Progenitor cell of endocrine pancreas (in vitro differentiated cells): ENCODE measurements at regions not wholly inside any gene's neighbourhood (a gene's known extent, or its start where the extent isn't known, plus 50 kb on each side); places are given as distances from the start of the nearest gene placed in this dataset.
A peak's percentile ranks its signal among the peaks of the same experiment; 100 is the strongest.

ENCODE experiments used
- DNase-seq: peaks from one replicate; pipeline ENCODE4 v3.0.0; 2021; ENCODE audit warnings: low spot score; ENCODE audit not compliant: unreplicated experiment
- H3K27ac Mint-ChIP-seq: 2 replicates; pipeline ENCODE4 v1.8.0; 2021; ENCODE audit warnings: mild to moderate bottlenecking, moderate library complexity, mixed read lengths
- H3K27me3 Mint-ChIP-seq: 2 replicates; pipeline ENCODE4 v1.8.0; 2021; ENCODE audit warnings: mixed read lengths
- H3K36me3 Mint-ChIP-seq: 2 replicates; pipeline ENCODE4 v1.8.0; 2022; ENCODE audit warnings: mixed read lengths; ENCODE audit not compliant: insufficient read depth
- H3K4me1 Mint-ChIP-seq: 2 replicates; pipeline ENCODE4 v1.8.0; 2021; ENCODE audit warnings: low read depth, mixed read lengths
- H3K4me3 Mint-ChIP-seq: 2 replicates; pipeline ENCODE4 v1.8.0; 2021; ENCODE audit warnings: low read depth, mild to moderate bottlenecking, moderate library complexity, mixed read lengths
- H3K9me3 Mint-ChIP-seq: 2 replicates; pipeline ENCODE4 v1.8.0; 2021; ENCODE audit warnings: low read depth, mixed read lengths
- TF ChIP-seq, protein P1 (sequence below): fragments of 200-600 bp; sonication (generic); IDR thresholded peaks from one replicate; pipeline ENCODE4 v1.5.0; 2021; ENCODE audit warnings: antibody characterized with exemption, mild to moderate bottlenecking; ENCODE audit not compliant: unreplicated experiment

GRCh38 chr6:55983861-55984260 is 108.5 kb upstream of the BMP5 start:
- Mint-ChIP-seq H3K27ac (no peak overlapping the region), H3K4me3 (no peak overlapping the region), H3K4me1 (no peaks in the 10 kb centered on the region), H3K27me3 (no peaks in the 10 kb centered on the region), H3K9me3 (peaks cover 4% of the 10 kb centered on the region), H3K36me3 (no peaks in the 10 kb centered on the region)
- DNase-seq, result no peak
- TF ChIP-seq, protein P1, sequence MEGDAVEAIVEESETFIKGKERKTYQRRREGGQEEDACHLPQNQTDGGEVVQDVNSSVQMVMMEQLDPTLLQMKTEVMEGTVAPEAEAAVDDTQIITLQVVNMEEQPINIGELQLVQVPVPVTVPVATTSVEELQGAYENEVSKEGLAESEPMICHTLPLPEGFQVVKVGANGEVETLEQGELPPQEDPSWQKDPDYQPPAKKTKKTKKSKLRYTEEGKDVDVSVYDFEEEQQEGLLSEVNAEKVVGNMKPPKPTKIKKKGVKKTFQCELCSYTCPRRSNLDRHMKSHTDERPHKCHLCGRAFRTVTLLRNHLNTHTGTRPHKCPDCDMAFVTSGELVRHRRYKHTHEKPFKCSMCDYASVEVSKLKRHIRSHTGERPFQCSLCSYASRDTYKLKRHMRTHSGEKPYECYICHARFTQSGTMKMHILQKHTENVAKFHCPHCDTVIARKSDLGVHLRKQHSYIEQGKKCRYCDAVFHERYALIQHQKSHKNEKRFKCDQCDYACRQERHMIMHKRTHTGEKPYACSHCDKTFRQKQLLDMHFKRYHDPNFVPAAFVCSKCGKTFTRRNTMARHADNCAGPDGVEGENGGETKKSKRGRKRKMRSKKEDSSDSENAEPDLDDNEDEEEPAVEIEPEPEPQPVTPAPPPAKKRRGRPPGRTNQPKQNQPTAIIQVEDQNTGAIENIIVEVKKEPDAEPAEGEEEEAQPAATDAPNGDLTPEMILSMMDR, result no peak

GRCh38 chr6:55981660-55982059 is 106.3 kb upstream of the BMP5 start:
- peaks cover 4% of the 10 kb centered on the region for H3K9me3 Mint-ChIP-seq
- H3K27ac Mint-ChIP-seq, result no peak overlapping the region
- H3K4me1 Mint-ChIP-seq, result no peaks in the 10 kb centered on the region
- H3K4me3 Mint-ChIP-seq, result no peak overlapping the region
- no peak for DNase-seq
- H3K36me3 Mint-ChIP-seq, result no peaks in the 10 kb centered on the region
- TF ChIP-seq, protein P1, result no peak
- H3K27me3 Mint-ChIP-seq, result no peaks in the 10 kb centered on the region

DNA sequence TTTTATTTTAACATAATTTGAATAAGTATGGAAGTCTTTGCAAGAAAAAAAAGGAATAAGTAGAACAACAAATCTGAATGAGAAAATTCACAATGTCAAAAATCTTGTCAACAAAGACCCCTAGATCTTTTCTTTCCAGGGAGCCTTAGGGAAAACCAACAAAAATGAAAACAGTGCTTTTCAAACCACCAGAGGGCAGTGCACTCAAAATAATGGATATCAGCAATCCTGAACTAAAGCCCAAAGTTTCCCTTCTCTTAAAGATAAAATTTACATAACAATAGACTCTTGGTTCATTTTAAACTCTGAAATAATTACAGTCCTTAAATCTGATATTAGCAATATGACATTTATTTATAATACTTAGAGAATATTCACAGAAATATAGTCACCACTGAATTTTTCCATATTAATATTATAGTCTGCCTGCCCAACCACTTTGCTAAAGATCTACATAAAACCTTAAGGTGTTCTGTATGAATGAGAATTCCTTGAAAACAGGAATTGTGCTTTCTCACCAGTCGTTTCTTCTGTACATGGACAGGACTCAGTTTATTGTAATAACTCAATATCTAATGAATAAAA is 105.3 kb upstream of the BMP5 start:
- TF ChIP-seq, protein P1, result peak; percentile 90

DNA sequence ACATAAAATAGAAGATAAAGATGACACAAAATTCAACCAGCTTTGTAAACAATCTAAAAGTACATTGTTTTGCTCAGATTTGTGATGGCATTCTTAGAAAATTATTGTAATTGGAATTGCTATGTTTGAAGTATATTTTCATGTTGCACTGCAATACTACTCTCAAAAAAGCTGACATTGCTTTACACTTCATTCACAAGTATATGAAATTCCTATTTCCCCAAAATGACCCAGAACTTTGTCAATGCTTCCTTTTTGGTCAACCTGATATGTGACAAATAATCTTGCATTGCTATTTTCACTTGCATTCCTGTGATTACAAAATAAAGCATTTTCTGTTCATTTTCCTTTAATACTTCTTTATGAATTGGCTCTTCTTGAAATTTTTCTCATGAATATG is 104.1 kb upstream of the BMP5 start:
- Mint-ChIP-seq H3K36me3 (no peaks in the 10 kb centered on the region), H3K27ac (no peak overlapping the region), H3K4me3 (no peak overlapping the region), H3K9me3 (peaks cover under 1% of the 10 kb centered on the region), H3K4me1 (no peaks in the 10 kb centered on the region), H3K27me3 (no peaks in the 10 kb centered on the region)
- DNase-seq, result no peak
- TF ChIP-seq, protein P1, result no peak

More for the DNA sequence above, 105.3 kb upstream of the BMP5 start:
- Mint-ChIP-seq H3K4me1 (no peaks in the 10 kb centered on the region), H3K27me3 (no peaks in the 10 kb centered on the region), H3K9me3 (peaks cover 4% of the 10 kb centered on the region), H3K4me3 (no peak overlapping the region), H3K36me3 (no peaks in the 10 kb centered on the region), H3K27ac (no peak overlapping the region)
- peak; percentile 29 for DNase-seq

GRCh38 chr6:55977959-55978665 is 102.7 kb upstream of the BMP5 start:
- DNase-seq, result no peak
- Mint-ChIP-seq H3K36me3 (no peaks in the 10 kb centered on the region), H3K27ac (no peak overlapping the region), H3K4me3 (no peak overlapping the region), H3K9me3 (no peaks in the 10 kb centered on the region), H3K4me1 (no peaks in the 10 kb centered on the region), H3K27me3 (no peaks in the 10 kb centered on the region)
- TF ChIP-seq, protein P1, result no peak
